Endothelial cell of umbilical vein (primary cell): ENCODE measurements at regions not wholly inside any gene's neighbourhood (a gene's known extent, or its start where the extent isn't known, plus 50 kb on each side); places are given as distances from the start of the nearest gene placed in this dataset.

Experiments used
- CTCF ChIP-seq, 2 donors: IDR thresholded peaks; 1 replicate in 1 of 2; 2 replicates in 1 of 2; pipeline ENCODE4 v1.5.1; 2011; ENCODE audit warnings: low read length in 2 of 2, mild to moderate bottlenecking in 2 of 2, moderate library complexity in 2 of 2, control low read depth in 1 of 2, inconsistent platforms in 1 of 2, low read depth in 1 of 2; ENCODE audit not compliant: insufficient read depth in 1 of 2; ENCODE audit errors: extremely low read depth in 1 of 2
- EZH2 ChIP-seq: IDR thresholded peaks from 2 replicates; pipeline ENCODE4 v1.6.1; 2012; ENCODE audit warnings: borderline replicate concordance, low read depth, mild to moderate bottlenecking, moderate library complexity, low read length, inconsistent platforms; ENCODE audit not compliant: severe bottlenecking
- FOS ChIP-seq: IDR thresholded peaks from 2 replicates; pipeline ENCODE4 v1.6.1; 2011; ENCODE audit warnings: mild to moderate bottlenecking, low read length, moderate library complexity, borderline replicate concordance; ENCODE audit not compliant: insufficient read depth
- GATA2 ChIP-seq: IDR thresholded peaks from 2 replicates; pipeline ENCODE4 v1.7.0; 2011; ENCODE audit warnings: low read depth, mild to moderate bottlenecking, moderate library complexity, mixed read lengths, low read length; ENCODE audit not compliant: insufficient read length, insufficient read depth
- MAX ChIP-seq: IDR thresholded peaks from 2 replicates; pipeline ENCODE4 v1.6.1; 2011; ENCODE audit not compliant: insufficient read depth, insufficient read length
- MYC ChIP-seq: IDR thresholded peaks from one replicate; pipeline ENCODE4 v1.6.1; 2011; ENCODE audit warnings: mild to moderate bottlenecking, low read depth, low read length
- POLR2A ChIP-seq: IDR thresholded peaks from 2 replicates; pipeline ENCODE4 v1.6.1; 2012; ENCODE audit warnings: low read depth, mild to moderate bottlenecking, control low read depth, low read length
- POLR2AphosphoS5 ChIP-seq: IDR thresholded peaks from 2 replicates; pipeline ENCODE4 v1.6.1; 2012; ENCODE audit warnings: low read depth, mild to moderate bottlenecking, control low read depth, low read length, moderate library complexity; ENCODE audit not compliant: insufficient read depth

- TF ChIP-seq EZH2 = no peak
- no peak for TF ChIP-seq CTCF (IDR thresholded peaks at IDR 0.05; ENCODE audit: extremely low read depth in 1 of 2, insufficient read depth in 1 of 2, low read depth in 1 of 2, low read length in 2 of 2)
- no peak for TF ChIP-seq POLR2A
- TF ChIP-seq FOS = no peak
- TF ChIP-seq MYC = no peak
- no peak for TF ChIP-seq POLR2AphosphoS5
- TF ChIP-seq MAX = no peak
- no peak for TF ChIP-seq GATA2
Observed at GRCh38 chr6:99821164-99821563, 172.9 kb downstream of the MCHR2 start.
